Heart left ventricle (tissue), 13 donors: ENCODE measurements at regions not wholly inside any gene's neighbourhood (a gene's known extent, or its start where the extent isn't known, plus 50 kb on each side); places are given as distances from the start of the nearest gene placed in this dataset.

Experiments
- POLR2A ChIP-seq, 2 donors: fragments of 450-650 bp; IDR thresholded peaks; one replicate each; pipeline ENCODE4 v1.6.1; 2017; ENCODE audit warnings: antibody characterized with exemption in 2 of 2, mild to moderate bottlenecking in 2 of 2, moderate library complexity in 2 of 2
- TF ChIP-seq, protein P1 (sequence below), 12 donors: fragments of 200-600 bp; sonication (generic) in 4 of 12; IDR thresholded peaks; one replicate each; pipeline versions ENCODE4 v1.5.0 to v1.8.0; 2018 to 2022; ENCODE audit warnings: antibody characterized with exemption in 12 of 12, mild to moderate bottlenecking in 5 of 12
- donor health status: ischemic (EF 13 %, LVEDD 7.1; RV severe dilation, severe dysfunction).
- donor health status: DM: no; HTN: yes; CAD: no.
- donor health status: DM: no; HTN: no; CAD: no.
- donor health status: ischemic (EF 25% LVEDD 6.9; RV normal size, moderate dysfunction).
- donor health status: ischemic (EF 25% LVEDD 5.7; RV mildly dilated, moderate dysfunction).
- donor health status: ischemic (EF 35%, LVEDD 5.7; RV mildly dilated, moderate dysfunction).
- donor health status: nonischemic (EF 11% LVEDD 7.7; RV severe dilation, severe dysfunction).
- donor health status: DM: yes; HTN: yes; CAD: no.
- donor health status: PGD.
- donor health status: ischemic (EF 29% LVEDD 5.4; RV normal size, mild dysfunction).
- donor health status: nonischemic (EF 23%, LVEDD 6.1; RV moderate dilation, normal function).

DNA sequence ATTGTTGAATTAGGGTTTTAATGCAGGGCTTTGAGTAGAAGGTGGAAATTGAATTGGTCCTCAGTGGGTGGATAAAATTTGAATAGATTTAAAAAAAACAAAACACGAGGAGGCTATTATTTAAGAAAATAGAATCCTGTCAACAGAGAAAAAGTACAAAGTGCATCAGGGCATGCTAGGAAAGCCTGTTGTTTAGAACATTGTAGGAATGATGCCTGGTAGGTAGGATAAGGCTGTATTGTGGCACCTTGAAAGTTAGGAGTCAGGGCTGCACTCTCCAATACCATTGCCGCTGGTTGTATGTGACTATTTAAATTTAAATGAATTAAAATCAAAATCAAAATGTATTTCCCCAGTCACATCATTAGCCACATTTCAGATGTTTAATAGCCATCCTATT is 363.9 kb downstream of the UTRN start:
- no peak for TF ChIP-seq POLR2A (IDR thresholded peaks at IDR 0.05)
- TF ChIP-seq, protein P1, sequence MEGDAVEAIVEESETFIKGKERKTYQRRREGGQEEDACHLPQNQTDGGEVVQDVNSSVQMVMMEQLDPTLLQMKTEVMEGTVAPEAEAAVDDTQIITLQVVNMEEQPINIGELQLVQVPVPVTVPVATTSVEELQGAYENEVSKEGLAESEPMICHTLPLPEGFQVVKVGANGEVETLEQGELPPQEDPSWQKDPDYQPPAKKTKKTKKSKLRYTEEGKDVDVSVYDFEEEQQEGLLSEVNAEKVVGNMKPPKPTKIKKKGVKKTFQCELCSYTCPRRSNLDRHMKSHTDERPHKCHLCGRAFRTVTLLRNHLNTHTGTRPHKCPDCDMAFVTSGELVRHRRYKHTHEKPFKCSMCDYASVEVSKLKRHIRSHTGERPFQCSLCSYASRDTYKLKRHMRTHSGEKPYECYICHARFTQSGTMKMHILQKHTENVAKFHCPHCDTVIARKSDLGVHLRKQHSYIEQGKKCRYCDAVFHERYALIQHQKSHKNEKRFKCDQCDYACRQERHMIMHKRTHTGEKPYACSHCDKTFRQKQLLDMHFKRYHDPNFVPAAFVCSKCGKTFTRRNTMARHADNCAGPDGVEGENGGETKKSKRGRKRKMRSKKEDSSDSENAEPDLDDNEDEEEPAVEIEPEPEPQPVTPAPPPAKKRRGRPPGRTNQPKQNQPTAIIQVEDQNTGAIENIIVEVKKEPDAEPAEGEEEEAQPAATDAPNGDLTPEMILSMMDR (IDR thresholded peaks at IDR 0.05) = no peak
